Vagina (tissue), 2 donors: ENCODE measurements at regions not wholly inside any gene's neighbourhood (a gene's known extent, or its start where the extent isn't known, plus 50 kb on each side); places are given as distances from the start of the nearest gene placed in this dataset.

Source experiments
- DNase-seq, 2 donors: peaks; one replicate each; pipeline ENCODE4 v3.0.0-alpha.2; 2017; ENCODE audit errors: extremely low spot score in 2 of 2
- H3K27ac ChIP-seq: fragments of 200-600 bp; sonication (generic); one replicate; pipeline ENCODE4 v1.5.1; 2019
- H3K27me3 ChIP-seq: fragments of 200-600 bp; sonication (generic); one replicate; pipeline ENCODE4 v1.5.1; 2019
- H3K36me3 ChIP-seq, 2 donors: fragments of 200-600 bp; sonication (generic); one replicate each; pipeline ENCODE4 v1.5.1; 2017 to 2019
- H3K4me1 ChIP-seq: fragments of 200-600 bp; sonication (generic); one replicate; pipeline ENCODE4 v1.5.1; 2019
- H3K4me3 ChIP-seq, 2 donors: fragments of 200-600 bp; sonication (generic); 1 replicate in 1 of 2; 2 replicates in 1 of 2; pipeline ENCODE4 v1.5.1; 2016 to 2019
- H3K9me3 ChIP-seq: fragments of 200-600 bp; sonication (generic); one replicate; pipeline ENCODE4 v1.5.1; 2019
- POLR2A ChIP-seq, 2 donors: fragments of 450-650 bp; IDR thresholded peaks; one replicate each; pipeline ENCODE4 v1.6.1; 2017; ENCODE audit warnings: antibody characterized with exemption in 2 of 2, mild to moderate bottlenecking in 2 of 2, moderate library complexity in 2 of 2
- POLR2AphosphoS5 ChIP-seq, 2 donors: sonication (generic); formaldehyde crosslinking; IDR thresholded peaks; one replicate each; pipeline ENCODE4 v1.9.0; 2017; ENCODE audit warnings: antibody characterized with exemption in 2 of 2, mild to moderate bottlenecking in 2 of 2, low read depth in 1 of 2; ENCODE audit not compliant: insufficient read depth in 1 of 2
- intact Hi-C: fragments of 100-400 bp; cut with DNase I; formaldehyde crosslinking; loops from one replicate; pipeline ENCODE4 v1.15.1; 2023
- TF ChIP-seq, protein P1 (sequence below), 3 experiments: fragments of 450-650 bp in 2 of 3; fragments of 200-600 bp in 1 of 3; sonication (generic) in 1 of 3; IDR thresholded peaks; one replicate each; pipeline ENCODE4 v1.5.1; 2017 to 2019; ENCODE audit warnings: antibody characterized with exemption in 3 of 3, mild to moderate bottlenecking in 2 of 3, moderate library complexity in 2 of 3

DNA sequence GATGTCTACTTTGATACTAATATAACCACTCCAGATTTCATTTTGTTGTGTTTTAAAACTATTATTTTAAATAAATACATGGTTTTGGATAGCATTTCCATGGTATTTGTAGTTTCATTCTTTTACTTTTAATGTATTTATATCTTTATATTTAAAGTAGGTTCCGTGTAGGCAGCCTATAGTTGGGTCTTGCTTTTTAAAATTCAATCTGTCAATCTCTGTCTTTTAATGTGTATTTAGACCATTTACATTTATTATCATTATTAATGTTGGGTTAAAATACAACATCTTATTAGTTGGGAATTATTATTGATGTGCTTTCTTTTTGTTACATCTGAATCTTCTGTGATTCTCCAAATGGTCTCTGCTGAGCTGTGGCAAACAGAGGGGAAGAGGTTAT lies 412.1 kb downstream of the NPIPA7 start:
- H3K27ac ChIP-seq = no peak overlapping the region
- intact Hi-C loops = no loop called here
- TF ChIP-seq, protein P1, sequence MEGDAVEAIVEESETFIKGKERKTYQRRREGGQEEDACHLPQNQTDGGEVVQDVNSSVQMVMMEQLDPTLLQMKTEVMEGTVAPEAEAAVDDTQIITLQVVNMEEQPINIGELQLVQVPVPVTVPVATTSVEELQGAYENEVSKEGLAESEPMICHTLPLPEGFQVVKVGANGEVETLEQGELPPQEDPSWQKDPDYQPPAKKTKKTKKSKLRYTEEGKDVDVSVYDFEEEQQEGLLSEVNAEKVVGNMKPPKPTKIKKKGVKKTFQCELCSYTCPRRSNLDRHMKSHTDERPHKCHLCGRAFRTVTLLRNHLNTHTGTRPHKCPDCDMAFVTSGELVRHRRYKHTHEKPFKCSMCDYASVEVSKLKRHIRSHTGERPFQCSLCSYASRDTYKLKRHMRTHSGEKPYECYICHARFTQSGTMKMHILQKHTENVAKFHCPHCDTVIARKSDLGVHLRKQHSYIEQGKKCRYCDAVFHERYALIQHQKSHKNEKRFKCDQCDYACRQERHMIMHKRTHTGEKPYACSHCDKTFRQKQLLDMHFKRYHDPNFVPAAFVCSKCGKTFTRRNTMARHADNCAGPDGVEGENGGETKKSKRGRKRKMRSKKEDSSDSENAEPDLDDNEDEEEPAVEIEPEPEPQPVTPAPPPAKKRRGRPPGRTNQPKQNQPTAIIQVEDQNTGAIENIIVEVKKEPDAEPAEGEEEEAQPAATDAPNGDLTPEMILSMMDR (IDR thresholded peaks at IDR 0.05) = no peak
- no peak for TF ChIP-seq POLR2AphosphoS5 (IDR thresholded peaks at IDR 0.05; ENCODE audit: insufficient read depth in 1 of 2, low read depth in 1 of 2)
- no peak for TF ChIP-seq POLR2A (IDR thresholded peaks at IDR 0.05)

DNA sequence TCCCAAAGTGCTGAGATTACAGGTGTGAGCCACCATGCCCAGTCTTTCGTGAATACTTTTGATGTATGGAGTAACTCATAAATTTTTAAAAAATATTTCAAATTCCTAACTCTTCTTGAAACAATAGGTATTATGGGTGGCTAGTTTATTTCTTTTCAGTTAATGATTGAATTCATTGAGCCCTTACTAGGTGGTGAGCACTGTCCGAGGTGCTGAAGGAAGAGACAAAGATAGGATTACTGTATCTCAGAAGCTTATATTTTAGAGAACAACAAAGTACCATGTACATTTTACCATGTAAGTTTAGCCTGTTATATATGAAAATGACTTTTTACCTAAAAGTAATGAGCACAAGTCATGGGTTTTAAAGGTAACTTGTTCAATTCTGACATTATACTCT lies 418.3 kb downstream of the NPIPA7 start:
- intact Hi-C loops = no loop called here
- TF ChIP-seq POLR2A (IDR thresholded peaks at IDR 0.05) (no peak), POLR2AphosphoS5 (IDR thresholded peaks at IDR 0.05; ENCODE audit: insufficient read depth in 1 of 2, low read depth in 1 of 2) (no peak)
- TF ChIP-seq, protein P1 (IDR thresholded peaks at IDR 0.05) = no peak
- Histone ChIP-seq H3K27me3 (no peaks in the 10 kb centered on the region), H3K9me3 (no peaks in the 10 kb centered on the region), H3K4me3 (no peak overlapping the region), H3K36me3 (no peaks in the 10 kb centered on the region), H3K27ac (no peak overlapping the region), H3K4me1 (no peaks in the 10 kb centered on the region)
- no peak for DNase-seq

More for the DNA sequence above, 412.1 kb downstream of the NPIPA7 start:
- Histone ChIP-seq H3K4me1 (no peaks in the 10 kb centered on the region), H3K9me3 (peaks cover 10% of the 10 kb centered on the region), H3K27me3 (no peaks in the 10 kb centered on the region), H3K4me3 (no peak overlapping the region), H3K36me3 (no peaks in the 10 kb centered on the region)
- DNase-seq = no peak

DNA sequence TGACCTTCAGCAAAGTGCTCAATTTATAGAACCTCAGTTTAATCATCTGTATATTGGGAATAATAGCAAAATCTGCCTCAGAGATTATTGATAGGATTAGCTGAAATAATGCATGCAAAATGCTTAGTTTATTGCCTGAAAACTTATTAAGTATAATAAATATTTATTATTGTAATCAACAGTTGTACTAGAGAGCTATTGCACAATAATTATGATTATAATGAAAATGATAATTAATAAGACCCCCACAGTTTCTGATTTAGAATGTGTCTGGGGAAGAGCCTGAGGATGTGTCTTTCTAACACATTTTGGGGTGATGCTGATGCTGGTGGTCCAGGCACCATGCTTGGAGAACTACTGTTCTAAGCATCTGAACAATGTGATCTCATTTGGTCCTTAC lies 419.6 kb downstream of the NPIPA7 start:
- no peaks in the 10 kb centered on the region for H3K27me3 ChIP-seq
- intact Hi-C loops = no loop called here
- no peak overlapping the region for H3K27ac ChIP-seq
- H3K4me3 ChIP-seq = no peak overlapping the region
- no peaks in the 10 kb centered on the region for H3K9me3 ChIP-seq
- no peak for DNase-seq
- H3K4me1 ChIP-seq = no peaks in the 10 kb centered on the region
- no peaks in the 10 kb centered on the region for H3K36me3 ChIP-seq
- TF ChIP-seq POLR2AphosphoS5 (IDR thresholded peaks at IDR 0.05; ENCODE audit: insufficient read depth in 1 of 2, low read depth in 1 of 2) (no peak), POLR2A (IDR thresholded peaks at IDR 0.05) (no peak)
- TF ChIP-seq, protein P1 (IDR thresholded peaks at IDR 0.05) = no peak

DNA sequence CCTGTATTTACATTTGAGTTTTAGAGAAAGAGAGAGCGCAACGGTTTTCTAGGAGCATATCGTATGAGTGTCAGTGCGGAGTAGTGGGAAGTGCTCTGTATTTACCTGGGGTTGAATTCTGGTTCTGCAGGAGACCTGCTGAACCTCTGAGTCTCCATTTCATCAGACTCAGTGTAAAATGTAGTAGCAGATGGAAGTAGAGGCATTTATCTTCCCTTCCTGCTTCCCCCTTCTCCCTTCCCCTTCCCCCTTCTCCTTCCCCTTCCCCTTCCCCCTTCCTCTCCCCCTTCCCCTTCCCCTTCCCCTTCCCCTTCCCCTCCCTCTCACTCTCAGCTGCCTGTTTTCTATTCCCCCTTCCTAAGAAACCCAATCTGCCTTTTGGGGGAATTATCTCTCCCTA lies 426.9 kb downstream of the NPIPA7 start:
- no peak overlapping the region for H3K4me3 ChIP-seq
- TF ChIP-seq, protein P1 (IDR thresholded peaks at IDR 0.05) = no peak
- TF ChIP-seq POLR2AphosphoS5 (IDR thresholded peaks at IDR 0.05; ENCODE audit: insufficient read depth in 1 of 2, low read depth in 1 of 2) = no peak
- TF ChIP-seq POLR2A (IDR thresholded peaks at IDR 0.05) = no peak
- intact Hi-C loops = no loop called here
- H3K27ac ChIP-seq = no peak overlapping the region
- no peaks in the 10 kb centered on the region for H3K27me3 ChIP-seq
- no peaks in the 10 kb centered on the region for H3K36me3 ChIP-seq
- no peak for DNase-seq
- no peaks in the 10 kb centered on the region for H3K9me3 ChIP-seq
- no peaks in the 10 kb centered on the region for H3K4me1 ChIP-seq

DNA sequence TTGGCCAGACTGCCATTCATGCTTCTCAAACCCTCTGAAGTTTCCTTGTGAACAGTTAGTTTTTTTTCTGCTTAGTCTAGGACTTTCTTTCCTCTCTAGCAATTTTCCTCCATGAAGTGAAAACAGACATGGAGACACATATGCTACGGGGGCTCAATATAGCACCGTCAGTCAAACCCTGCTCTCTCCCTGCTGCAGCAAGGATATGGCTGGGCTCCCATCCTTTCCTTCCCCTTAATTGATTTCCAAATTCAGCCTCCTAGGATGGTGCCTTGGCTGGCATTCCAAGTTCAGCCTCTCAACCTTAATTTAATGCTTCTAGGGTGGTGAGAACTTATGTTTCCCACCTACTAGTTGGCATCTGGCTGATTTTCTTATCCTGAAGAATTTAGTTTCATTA lies 436.7 kb downstream of the NPIPA7 start:
- no peak for DNase-seq
- Histone ChIP-seq H3K9me3 (no peaks in the 10 kb centered on the region), H3K27ac (no peak overlapping the region), H3K4me3 (no peak overlapping the region), H3K4me1 (peaks cover 5% of the 10 kb centered on the region), H3K36me3 (no peaks in the 10 kb centered on the region), H3K27me3 (no peaks in the 10 kb centered on the region)
- intact Hi-C loops = no loop called here
- TF ChIP-seq POLR2AphosphoS5 (IDR thresholded peaks at IDR 0.05; ENCODE audit: insufficient read depth in 1 of 2, low read depth in 1 of 2) (no peak), POLR2A (IDR thresholded peaks at IDR 0.05) (no peak)
- TF ChIP-seq, protein P1 (IDR thresholded peaks at IDR 0.05) = no peak
